NCI-H226 (cell line): ENCODE measurements at regions not wholly inside any gene's neighbourhood (a gene's known extent, or its start where the extent isn't known, plus 50 kb on each side); places are given as distances from the start of the nearest gene placed in this dataset.

Experiments
- DNase-seq: peaks from one replicate; pipeline ENCODE4 v3.0.0-alpha.2; 2015

DNA sequence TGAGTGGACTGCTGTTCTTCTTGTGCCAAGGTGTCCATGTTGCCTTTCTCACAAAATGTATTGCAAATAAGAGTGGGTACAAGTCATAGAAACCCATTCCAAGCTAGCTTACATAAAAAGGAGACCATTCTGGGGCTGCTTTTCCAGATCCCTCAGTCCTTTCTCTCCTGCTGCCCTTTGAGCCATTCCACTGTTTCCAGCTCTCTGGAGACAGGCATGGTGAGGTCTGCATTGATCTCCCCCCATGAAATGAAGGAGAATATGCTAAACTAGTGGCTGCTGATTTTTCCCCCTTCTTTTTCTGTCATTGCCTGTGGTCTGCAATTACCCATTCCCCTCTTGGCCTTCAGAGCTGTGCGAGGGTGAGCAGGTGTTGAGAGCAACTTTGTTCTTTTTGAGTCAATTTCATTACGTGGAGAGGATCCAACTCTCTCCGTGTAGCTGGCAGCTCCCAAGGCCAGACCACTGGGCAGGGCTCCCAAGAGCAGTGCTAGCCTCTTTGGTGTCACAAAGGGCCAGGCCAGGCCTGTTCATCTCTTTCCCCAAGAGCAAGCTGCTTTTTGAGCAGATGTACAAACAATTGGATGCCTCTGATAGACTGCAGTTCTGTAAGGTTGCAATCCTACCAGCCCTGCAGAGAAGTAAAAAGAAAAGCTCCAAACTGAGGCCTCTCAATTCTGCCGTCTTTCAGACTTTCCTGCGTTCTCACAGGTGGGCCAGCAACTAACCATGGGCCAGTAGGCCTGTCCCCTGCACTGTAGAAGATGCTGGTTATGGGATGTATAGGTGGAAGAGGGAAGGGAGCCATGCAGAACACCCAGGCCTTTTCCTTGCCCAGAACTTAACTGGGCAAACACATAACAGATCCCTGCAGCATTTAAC is 96.1 kb upstream of the ARMC2 start:
- DNase-seq: no peak

GRCh38 chr6:108752733-108753590 is 95.3 kb upstream of the ARMC2 start:
- no peak for DNase-seq

- DNase-seq: no peak
These were observed 92.7 kb upstream of the ARMC2 start for GRCh38 chr6:108755257-108756240.

DNA sequence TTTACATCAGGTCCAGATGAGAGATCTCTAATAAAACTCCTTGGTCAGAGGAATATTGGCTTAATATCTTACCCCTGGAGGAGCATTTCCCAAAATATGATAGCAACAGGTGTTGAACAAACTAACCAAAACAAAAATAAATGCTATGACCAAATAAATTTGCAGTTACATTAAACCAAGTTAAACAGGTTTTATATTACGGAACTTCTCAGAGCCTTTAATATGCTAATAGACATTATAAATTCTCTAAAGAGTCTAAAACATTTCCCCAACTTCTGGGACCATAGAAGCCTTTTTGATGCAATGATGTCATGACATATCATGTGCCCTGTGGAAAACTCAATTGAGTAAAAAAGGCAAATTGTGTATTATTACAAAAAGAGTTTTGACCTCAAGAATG is 90.9 kb upstream of the ARMC2 start:
- DNase-seq: no peak

- no peak for DNase-seq
These were observed 89.3 kb upstream of the ARMC2 start for GRCh38 chr6:108758884-108759283.

DNA sequence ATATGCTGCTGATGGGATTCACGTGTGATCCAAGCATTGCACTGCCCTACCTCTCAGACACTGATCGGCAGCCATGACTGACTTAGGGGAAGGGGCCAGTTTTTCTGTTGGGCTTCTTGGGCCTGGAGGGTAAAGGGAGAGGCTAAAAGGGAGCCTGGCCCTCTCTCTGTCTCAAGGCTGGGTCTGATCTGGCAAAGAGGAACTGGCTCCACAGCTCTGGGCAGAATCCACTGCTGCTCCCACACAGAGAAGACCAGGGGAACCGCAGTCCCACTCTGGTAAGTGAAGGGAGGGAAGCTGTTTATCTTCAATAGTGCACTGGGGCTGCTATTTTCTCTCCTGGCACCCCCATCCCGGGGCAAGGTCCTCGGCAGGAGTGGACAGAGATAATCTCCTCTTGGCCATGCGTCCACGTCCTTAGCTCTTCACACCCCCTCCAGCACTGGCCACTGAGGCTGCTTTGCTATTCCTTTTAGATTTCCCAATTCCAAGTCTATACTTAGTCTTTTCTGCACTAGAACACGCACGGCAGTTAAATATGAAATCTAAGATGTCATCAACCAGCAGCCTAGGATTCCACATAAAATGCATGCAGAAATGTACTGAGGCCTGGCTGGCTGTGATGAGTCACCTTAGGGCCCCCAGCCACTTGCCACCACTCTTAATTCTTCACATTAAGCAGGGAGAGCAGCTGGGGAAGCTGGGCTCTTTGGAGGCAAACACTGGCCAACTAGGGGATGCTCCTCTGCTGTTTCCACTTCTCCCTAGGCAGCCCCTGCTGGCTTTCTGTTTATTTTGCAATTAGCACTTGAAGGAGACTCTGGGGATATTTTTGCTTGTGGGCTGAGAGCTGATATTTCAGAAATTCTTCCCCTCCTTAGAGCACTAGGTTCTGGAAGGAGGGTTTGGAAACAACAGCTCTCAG is 87.8 kb upstream of the ARMC2 start:
- DNase-seq: no peak

DNA sequence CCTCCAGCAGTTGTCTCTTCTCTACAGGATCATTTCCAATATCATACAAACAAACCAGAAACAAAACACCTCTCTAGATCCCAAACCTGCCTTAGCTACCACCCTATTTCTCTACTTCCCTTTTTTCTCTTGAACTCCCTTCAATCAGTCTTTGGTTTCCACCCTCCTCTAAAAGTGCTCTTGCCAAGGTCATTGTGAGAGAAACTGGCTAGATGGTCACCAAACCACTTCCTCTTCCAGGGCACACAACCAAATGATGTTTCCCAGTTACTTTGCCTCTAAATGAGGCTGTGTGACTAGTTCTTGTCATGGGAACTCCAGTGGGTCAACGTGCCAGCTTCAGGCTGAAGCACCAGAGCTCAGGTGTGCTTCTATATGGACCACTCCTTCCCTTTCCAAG is 85.8 kb upstream of the ARMC2 start:
- DNase-seq: no peak

DNA sequence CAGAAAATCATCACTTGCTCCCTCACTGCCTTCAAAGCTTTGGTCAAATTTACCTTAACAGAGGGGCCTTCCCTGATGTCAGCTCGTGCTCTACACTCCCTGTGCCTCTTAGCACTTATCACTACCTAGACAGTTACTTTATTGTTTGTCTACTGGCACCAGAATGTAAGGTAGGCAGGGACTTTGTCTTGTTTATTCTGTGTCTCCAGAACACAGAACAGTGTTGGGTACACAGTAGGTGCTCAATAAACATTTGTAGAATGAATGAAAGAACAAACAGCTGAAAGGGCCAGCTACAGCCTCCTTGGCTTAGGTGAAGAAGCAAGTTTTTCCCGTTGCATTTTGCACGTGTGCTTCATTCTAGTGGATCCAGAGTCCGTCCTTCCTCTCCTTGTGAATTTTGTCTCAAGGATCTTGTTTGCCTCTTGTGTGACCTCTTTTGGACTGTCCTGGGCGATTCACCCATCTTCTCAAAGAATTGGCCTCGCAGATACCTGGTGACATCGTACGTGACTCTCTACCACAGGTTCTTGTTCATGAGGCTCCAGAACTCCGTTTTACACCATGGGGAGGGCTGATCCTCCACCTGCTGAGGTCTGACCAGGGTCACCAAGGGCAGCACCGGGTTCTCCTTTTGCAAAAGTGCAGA is 84.2 kb upstream of the ARMC2 start:
- no peak for DNase-seq

DNA sequence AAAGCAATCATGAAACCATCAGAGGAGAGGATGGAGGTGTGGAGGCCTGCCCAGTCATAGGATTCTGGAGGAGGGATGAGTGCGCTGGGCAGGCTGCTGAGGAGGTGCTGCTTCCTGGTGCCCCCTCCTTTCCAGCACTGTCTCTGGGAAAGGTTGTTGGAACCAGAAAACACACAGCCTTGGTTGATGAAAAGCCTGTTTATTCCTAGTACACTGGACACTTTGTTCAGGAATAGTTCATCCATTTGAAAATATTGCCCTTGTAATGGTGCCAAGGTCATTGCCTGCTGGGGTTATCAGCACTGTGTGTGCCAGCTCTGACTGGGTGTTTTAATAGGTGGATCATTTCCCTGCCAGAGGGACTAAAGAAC is 83.7 kb upstream of the ARMC2 start:
- no peak for DNase-seq

DNA sequence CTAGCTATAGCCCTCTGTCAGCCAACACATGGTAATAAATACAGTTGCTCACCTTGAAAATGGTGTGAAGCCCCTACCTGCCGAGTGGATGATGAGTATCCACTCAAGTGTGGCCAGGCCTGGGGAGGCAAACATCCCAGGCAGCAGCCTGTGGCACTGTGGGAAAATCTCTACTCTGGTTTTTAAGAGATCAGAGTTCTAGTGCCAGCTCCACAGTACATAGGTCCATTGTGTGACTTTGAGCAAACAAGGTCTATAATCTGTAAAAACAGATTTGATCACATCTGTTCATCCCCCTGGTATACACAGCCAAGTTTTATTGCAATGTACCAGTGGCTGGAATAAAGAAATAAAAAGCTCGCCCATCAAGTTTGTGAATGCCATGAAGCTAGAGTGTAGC is 82.7 kb upstream of the ARMC2 start:
- DNase-seq: no peak

DNA sequence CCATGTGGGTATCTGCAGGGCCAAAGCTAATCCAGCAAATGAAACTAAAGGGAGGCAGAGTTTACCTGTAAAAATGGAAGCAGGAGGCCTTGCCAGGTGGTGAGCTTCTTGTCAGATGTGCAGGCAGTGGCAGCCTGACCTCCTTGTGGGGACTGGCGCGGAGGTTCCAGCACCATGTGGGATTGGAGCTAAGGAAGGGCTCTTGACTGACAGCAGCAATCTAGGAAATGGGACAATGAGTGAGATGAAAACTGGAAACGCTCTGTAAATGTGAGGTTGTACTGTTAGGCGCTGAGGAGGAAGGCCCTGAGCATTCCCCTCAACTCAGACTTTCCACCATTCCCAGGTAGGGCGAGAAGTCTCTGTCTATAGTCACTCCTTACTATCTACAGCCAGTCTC is 81.8 kb upstream of the ARMC2 start:
- DNase-seq: no peak

- DNase-seq: no peak
These were observed 81.3 kb upstream of the ARMC2 start for GRCh38 chr6:108766886-108767285.

DNA sequence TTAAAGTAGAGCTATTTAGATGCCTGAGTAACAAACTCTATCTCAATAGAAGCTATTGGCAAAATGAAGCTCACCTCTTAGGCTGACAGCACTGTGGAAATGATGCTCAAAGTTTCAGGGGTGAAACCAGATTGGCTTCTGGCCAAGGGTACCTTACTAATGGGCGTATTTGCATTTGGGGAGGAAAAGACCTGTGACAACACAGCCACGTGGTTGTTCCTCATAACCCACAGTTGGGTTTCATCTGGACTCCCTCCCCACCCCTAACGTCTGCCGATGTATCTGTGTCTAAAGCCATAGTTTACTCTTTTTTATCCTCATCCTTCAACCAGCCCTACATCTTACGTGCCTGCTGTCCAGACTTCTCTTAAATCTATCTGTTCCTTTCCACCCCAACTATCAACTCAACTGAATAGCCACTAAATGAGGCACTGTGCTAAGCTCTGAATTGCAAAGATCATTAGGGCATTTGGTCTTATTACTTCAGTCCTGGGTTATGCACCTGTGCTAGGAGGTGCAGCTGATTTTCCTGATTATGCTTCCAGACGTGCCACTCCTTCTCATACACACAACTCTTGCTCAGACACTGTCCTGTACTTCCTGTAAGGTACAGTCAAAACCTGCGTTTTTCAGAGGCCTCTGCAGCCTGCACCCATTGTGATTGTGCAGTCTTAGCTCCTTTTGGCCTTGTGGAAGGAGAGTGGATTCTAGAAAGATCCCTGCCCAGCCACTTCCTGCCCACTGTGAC is 80.6 kb upstream of the ARMC2 start:
- no peak for DNase-seq

DNA sequence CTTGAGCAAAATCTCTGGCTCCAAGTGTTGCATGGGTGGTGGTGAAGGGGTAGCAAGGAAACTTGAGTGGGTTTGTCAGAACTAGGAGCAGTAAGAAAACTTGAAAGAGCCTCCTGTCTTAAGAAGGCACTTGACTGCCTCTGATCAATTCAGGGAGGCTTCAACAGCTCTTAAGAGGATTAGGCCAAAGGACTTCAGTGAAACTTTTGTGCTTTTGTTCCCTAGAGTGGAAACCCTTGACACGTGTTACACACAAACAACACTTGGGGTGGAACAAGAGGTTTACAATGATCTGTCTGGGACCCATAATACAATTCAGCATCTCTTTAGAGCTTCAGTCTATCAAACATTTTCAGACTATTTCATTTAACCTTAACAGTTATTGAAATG is 80.1 kb upstream of the ARMC2 start:
- DNase-seq: no peak

DNA sequence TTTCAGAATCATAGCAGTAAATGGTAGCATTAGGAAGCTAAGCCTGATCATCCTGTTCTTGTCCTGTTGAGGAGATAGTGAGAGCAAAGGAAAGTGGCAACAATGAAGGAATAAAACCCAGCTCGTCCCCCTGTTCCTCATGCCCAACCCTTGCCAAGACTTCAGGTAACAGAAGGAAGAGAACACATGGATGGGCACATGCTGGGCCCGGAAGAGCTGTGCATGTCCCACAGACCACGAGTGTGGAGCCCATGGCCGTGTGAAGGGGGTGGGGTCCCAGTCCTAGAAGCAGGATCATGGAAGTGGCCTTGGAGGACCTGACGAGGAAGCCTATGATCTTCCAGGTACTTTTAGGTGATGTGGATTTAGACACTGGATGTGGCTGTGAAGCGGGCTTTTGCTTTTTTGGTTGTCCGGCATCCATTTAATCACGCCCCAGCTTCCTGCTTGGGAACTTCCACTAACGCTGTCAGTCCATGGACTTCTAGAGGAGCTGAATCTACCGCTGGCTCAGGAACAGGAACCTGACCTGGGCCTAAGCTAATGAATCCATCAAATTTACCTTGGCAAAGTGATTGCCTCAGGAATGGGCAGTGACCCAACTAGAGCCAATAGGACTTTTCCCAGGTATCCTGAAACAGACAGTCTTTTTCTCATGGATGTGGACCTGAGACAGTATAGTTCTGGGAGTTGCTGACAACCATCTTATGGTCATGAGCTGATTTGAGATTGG is 79.3 kb upstream of the ARMC2 start:
- no peak for DNase-seq

- no peak for DNase-seq
These were observed 76.8 kb upstream of the ARMC2 start for GRCh38 chr6:108771421-108771820.

GRCh38 chr6:108774555-108774954 is 73.7 kb upstream of the ARMC2 start:
- no peak for DNase-seq

- no peak for DNase-seq
These were observed 70.7 kb upstream of the ARMC2 start for GRCh38 chr6:108777536-108777935.

GRCh38 chr6:108778421-108779186 is 69.6 kb upstream of the ARMC2 start:
- DNase-seq: no peak
